ENCODE measurements at regions not wholly inside any gene's neighbourhood (a gene's known extent, or its start where the extent isn't known, plus 50 kb on each side); places are given as distances from the start of the nearest gene placed in this dataset.
"Not testable (repeated sequence)": the region's sequence is repeated elsewhere in the genome, so short reads cannot be mapped to it uniquely, and the experiment has no call there.

DNA sequence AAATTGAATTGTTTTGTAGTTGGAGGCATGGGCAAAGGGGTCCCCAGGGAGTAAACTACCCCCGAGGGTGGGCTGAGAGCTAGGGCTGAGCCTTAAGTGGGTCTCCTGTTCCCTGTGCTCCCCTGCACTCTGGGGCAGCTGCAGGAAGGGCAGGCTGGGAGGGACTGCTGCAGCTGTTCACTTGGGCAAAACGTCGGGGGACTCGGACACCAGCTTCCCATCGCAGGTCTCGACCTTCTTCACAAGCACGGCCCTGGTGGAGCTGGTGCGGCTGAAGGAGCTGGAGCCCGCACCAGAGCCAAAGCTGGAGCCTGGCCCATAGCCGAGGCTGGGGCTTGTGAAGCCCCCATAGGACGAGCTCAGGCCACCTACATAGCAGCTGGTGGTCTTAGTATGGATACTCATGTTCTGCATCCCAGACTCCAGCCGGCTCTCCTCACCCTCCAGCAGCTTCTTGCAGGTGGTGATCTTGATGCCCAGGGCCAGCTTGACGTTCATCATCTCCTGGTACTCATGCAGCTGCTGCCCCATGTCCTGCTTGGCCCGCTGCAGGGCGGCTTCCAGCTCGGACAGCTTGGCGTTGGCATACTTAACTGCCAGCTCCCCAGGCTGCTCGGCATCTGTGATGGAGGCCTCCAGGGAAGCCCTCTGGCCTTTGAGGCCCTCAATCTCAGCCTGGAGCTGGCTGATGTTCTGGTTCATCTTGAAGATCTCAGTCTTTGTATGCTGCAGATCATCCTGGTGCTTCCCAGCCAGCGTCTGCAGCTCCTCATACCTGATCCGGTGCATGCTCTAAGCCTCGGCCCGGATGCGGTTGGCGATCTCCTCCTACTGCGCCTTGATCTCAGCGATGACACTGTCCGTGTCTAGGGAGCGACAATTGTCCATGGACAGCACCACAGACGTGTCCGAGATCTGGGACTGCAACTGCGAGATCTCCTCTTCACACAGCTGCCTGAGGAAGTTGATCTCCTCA lies 423.5 kb upstream of the ARPP21 start:
- Histone ChIP-seq H3K9me3 (ENCODE audit: insufficient read depth, low read depth, low read length) (no peaks in the 10 kb centered on the region), H3K36me3 (ENCODE audit: insufficient read depth, low read length) (no peaks in the 10 kb centered on the region), H3K27ac (ENCODE audit: low read depth, low read length) (no peak overlapping the region), H3K4me3 (ENCODE audit: low read length) (no peak overlapping the region), H3K9ac (ENCODE audit: low read depth, low read length) (no peak overlapping the region), H3K4me1 (ENCODE audit: insufficient read depth, low read length) (no peaks in the 10 kb centered on the region), H3K27me3 (ENCODE audit: insufficient read depth, low read length) (no peaks in the 10 kb centered on the region)
- 94% methylated on average over 31 of the region's 31 CpGs for WGBS

- WGBS, result 97% methylated on average over 17 of the region's 18 CpGs
- Histone ChIP-seq H3K9ac (ENCODE audit: low read depth, low read length) (no peak overlapping the region), H3K27ac (ENCODE audit: low read depth, low read length) (no peak overlapping the region), H3K27me3 (ENCODE audit: insufficient read depth, low read length) (no peaks in the 10 kb centered on the region), H3K4me3 (ENCODE audit: low read length) (no peak overlapping the region), H3K36me3 (ENCODE audit: insufficient read depth, low read length) (no peaks in the 10 kb centered on the region), H3K9me3 (ENCODE audit: insufficient read depth, low read depth, low read length) (no peaks in the 10 kb centered on the region), H3K4me1 (ENCODE audit: insufficient read depth, low read length) (no peaks in the 10 kb centered on the region)
Observed at GRCh38 chr3:35216501-35217266, 422.6 kb upstream of the ARPP21 start.

- Histone ChIP-seq H3K36me3 (ENCODE audit: insufficient read depth, low read length) (no peaks in the 10 kb centered on the region), H3K9me3 (ENCODE audit: insufficient read depth, low read depth, low read length) (0 out of 2 replicates have a peak, but pooled peaks cover 4% of the 10 kb centered on the region), H3K9ac (ENCODE audit: low read depth, low read length) (no peak overlapping the region), H3K27ac (ENCODE audit: low read depth, low read length) (no peak overlapping the region), H3K27me3 (ENCODE audit: insufficient read depth, low read length) (no peaks in the 10 kb centered on the region), H3K4me1 (ENCODE audit: insufficient read depth, low read length) (no peaks in the 10 kb centered on the region), H3K4me3 (ENCODE audit: low read length) (no peak overlapping the region)
- WGBS, result 79% methylated on average over 1 of the region's 1 CpG
Observed at GRCh38 chr3:35223632-35224394, 415.5 kb upstream of the ARPP21 start.

GRCh38 chr3:35224565-35225295 lies 414.6 kb upstream of the ARPP21 start:
- H3K27ac ChIP-seq (ENCODE audit: low read depth, low read length), result no peak overlapping the region
- no peaks in the 10 kb centered on the region for H3K36me3 ChIP-seq (ENCODE audit: insufficient read depth, low read length)
- 0 out of 2 replicates have a peak, but pooled peaks cover 4% of the 10 kb centered on the region for H3K9me3 ChIP-seq (ENCODE audit: insufficient read depth, low read depth, low read length)
- no peak overlapping the region for H3K4me3 ChIP-seq (ENCODE audit: low read length)
- 90% methylated on average over 2 of the region's 3 CpGs for WGBS
- no peaks in the 10 kb centered on the region for H3K4me1 ChIP-seq (ENCODE audit: insufficient read depth, low read length)
- no peak overlapping the region for H3K9ac ChIP-seq (ENCODE audit: low read depth, low read length)
- no peaks in the 10 kb centered on the region for H3K27me3 ChIP-seq (ENCODE audit: insufficient read depth, low read length)

DNA sequence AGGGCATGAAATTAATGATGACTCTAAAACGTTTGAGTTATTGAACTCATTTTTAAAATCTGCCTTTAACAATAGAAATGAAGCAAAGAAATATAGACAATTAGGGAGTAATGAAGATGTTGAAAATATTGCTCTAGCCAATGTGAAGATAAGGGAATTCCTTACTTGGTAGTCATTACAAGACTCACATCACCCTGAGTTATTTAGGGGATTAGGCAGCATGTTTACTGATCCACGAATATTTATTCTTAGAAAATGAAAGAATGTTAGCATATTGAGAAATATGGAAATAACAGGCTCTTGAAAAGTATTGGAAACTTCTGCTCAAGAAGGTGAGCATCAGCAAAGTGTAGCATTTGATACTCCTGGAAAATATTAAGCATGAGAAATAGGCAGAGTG lies 398.1 kb upstream of the ARPP21 start:
- 83% methylated on average over 2 of the region's 2 CpGs for WGBS
- Histone ChIP-seq H3K4me1 (ENCODE audit: insufficient read depth, low read length) (no peaks in the 10 kb centered on the region), H3K27ac (ENCODE audit: low read depth, low read length) (no peak overlapping the region), H3K4me3 (ENCODE audit: low read length) (no peak overlapping the region), H3K9ac (ENCODE audit: low read depth, low read length) (no peak overlapping the region), H3K9me3 (ENCODE audit: insufficient read depth, low read depth, low read length) (no peaks in the 10 kb centered on the region), H3K36me3 (ENCODE audit: insufficient read depth, low read length) (no peaks in the 10 kb centered on the region), H3K27me3 (ENCODE audit: insufficient read depth, low read length) (no peaks in the 10 kb centered on the region)

- no peaks in the 10 kb centered on the region for H3K4me1 ChIP-seq (ENCODE audit: insufficient read depth, low read length)
- no peak overlapping the region for H3K27ac ChIP-seq (ENCODE audit: low read depth, low read length)
- 88% methylated on average over 4 of the region's 4 CpGs for WGBS
- H3K9ac ChIP-seq (ENCODE audit: low read depth, low read length), result no peak overlapping the region
- H3K27me3 ChIP-seq (ENCODE audit: insufficient read depth, low read length), result no peaks in the 10 kb centered on the region
- no peak overlapping the region for H3K4me3 ChIP-seq (ENCODE audit: low read length)
- H3K36me3 ChIP-seq (ENCODE audit: insufficient read depth, low read length), result no peaks in the 10 kb centered on the region
- no peaks in the 10 kb centered on the region for H3K9me3 ChIP-seq (ENCODE audit: insufficient read depth, low read depth, low read length)
Observed at GRCh38 chr3:35254917-35255316, 384.4 kb upstream of the ARPP21 start.

DNA sequence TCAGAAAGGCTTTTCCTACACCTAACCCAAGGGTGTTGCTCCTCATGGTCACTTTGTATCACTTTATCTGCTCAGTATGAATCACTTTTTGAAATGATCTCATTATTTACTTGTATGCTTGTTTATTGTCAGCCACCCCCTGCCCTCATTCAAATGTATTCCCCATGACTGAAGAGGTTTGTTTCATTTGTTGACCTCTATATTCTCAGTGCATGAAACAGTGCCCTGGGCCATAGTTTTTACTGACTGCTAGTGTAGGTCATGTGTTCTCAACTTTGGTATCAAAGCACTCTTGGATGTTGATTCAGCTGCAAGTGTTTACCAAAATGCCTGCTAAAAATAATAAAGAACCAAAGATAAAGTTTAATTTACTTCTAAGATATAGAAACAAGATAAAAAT lies 381.7 kb upstream of the ARPP21 start:
- H3K9ac ChIP-seq (ENCODE audit: low read depth, low read length), result no peak overlapping the region
- H3K27me3 ChIP-seq (ENCODE audit: insufficient read depth, low read length), result no peaks in the 10 kb centered on the region
- H3K4me1 ChIP-seq (ENCODE audit: insufficient read depth, low read length), result no peaks in the 10 kb centered on the region
- no peak overlapping the region for H3K4me3 ChIP-seq (ENCODE audit: low read length)
- H3K36me3 ChIP-seq (ENCODE audit: insufficient read depth, low read length), result no peaks in the 10 kb centered on the region
- no peaks in the 10 kb centered on the region for H3K9me3 ChIP-seq (ENCODE audit: insufficient read depth, low read depth, low read length)
- no peak overlapping the region for H3K27ac ChIP-seq (ENCODE audit: low read depth, low read length)

GRCh38 chr3:35262406-35262805 lies 376.9 kb upstream of the ARPP21 start:
- Histone ChIP-seq H3K27me3 (ENCODE audit: insufficient read depth, low read length) (no peaks in the 10 kb centered on the region), H3K27ac (ENCODE audit: low read depth, low read length) (no peak overlapping the region), H3K4me3 (ENCODE audit: low read length) (no peak overlapping the region), H3K36me3 (ENCODE audit: insufficient read depth, low read length) (no peaks in the 10 kb centered on the region), H3K9me3 (ENCODE audit: insufficient read depth, low read depth, low read length) (no peaks in the 10 kb centered on the region), H3K4me1 (ENCODE audit: insufficient read depth, low read length) (no peaks in the 10 kb centered on the region), H3K9ac (ENCODE audit: low read depth, low read length) (no peak overlapping the region)

GRCh38 chr3:35263477-35263876 lies 375.8 kb upstream of the ARPP21 start:
- H3K9me3 ChIP-seq (ENCODE audit: insufficient read depth, low read depth, low read length), result no peaks in the 10 kb centered on the region
- no peaks in the 10 kb centered on the region for H3K4me1 ChIP-seq (ENCODE audit: insufficient read depth, low read length)
- H3K27ac ChIP-seq (ENCODE audit: low read depth, low read length), result no peak overlapping the region
- H3K9ac ChIP-seq (ENCODE audit: low read depth, low read length), result no peak overlapping the region
- 94% methylated on average over 1 of the region's 1 CpG for WGBS
- no peaks in the 10 kb centered on the region for H3K27me3 ChIP-seq (ENCODE audit: insufficient read depth, low read length)
- no peak overlapping the region for H3K4me3 ChIP-seq (ENCODE audit: low read length)
- H3K36me3 ChIP-seq (ENCODE audit: insufficient read depth, low read length), result no peaks in the 10 kb centered on the region

- not testable (repeated sequence) for H3K9ac ChIP-seq (ENCODE audit: low read depth, low read length); H3K9me3 ChIP-seq (ENCODE audit: insufficient read depth, low read depth, low read length); H3K36me3 ChIP-seq (ENCODE audit: insufficient read depth, low read length); H3K4me1 ChIP-seq (ENCODE audit: insufficient read depth, low read length); H3K4me3 ChIP-seq (ENCODE audit: low read length); H3K27ac ChIP-seq (ENCODE audit: low read depth, low read length); H3K27me3 ChIP-seq (ENCODE audit: insufficient read depth, low read length)
- 97% methylated on average over 11 of the region's 12 CpGs for WGBS
Observed at GRCh38 chr3:35266065-35266464, 373.3 kb upstream of the ARPP21 start.

Measured in HUES64 (cell line).